ENCODE measurements at regions not wholly inside any gene's neighbourhood (a gene's known extent, or its start where the extent isn't known, plus 50 kb on each side); places are given as distances from the start of the nearest gene placed in this dataset.

GRCh38 chr16:26992666-26993349 lies 73.9 kb upstream of the C16orf82 start:
- no peak for TF ChIP-seq CTCF (IDR thresholded peaks at IDR 0.05; ENCODE audit: low read depth, low read length, missing control alignments)
- DNase-seq (ENCODE audit: extremely low read depth, low read depth), result no peak
- no peak overlapping the region for H3K4me3 ChIP-seq (replicated peaks; ENCODE audit: low read depth, low read length)

- TF ChIP-seq CTCF (IDR thresholded peaks at IDR 0.05; ENCODE audit: low read depth, low read length, missing control alignments), result no peak
- no peak overlapping the region for H3K4me3 ChIP-seq (replicated peaks; ENCODE audit: low read depth, low read length)
- no peak for DNase-seq (ENCODE audit: extremely low read depth, low read depth)
Measured at GRCh38 chr16:26993511-26993910, 73.2 kb upstream of the C16orf82 start.

GRCh38 chr16:26993963-26994362 lies 72.8 kb upstream of the C16orf82 start:
- no peak for DNase-seq (ENCODE audit: extremely low read depth, low read depth)
- H3K4me3 ChIP-seq (replicated peaks; ENCODE audit: low read depth, low read length), result no peak overlapping the region
- TF ChIP-seq CTCF (IDR thresholded peaks at IDR 0.05; ENCODE audit: low read depth, low read length, missing control alignments), result no peak

GRCh38 chr16:26995522-26995921 lies 71.2 kb upstream of the C16orf82 start:
- no peak for TF ChIP-seq CTCF (IDR thresholded peaks at IDR 0.05; ENCODE audit: low read depth, low read length, missing control alignments)
- no peak for DNase-seq (ENCODE audit: extremely low read depth, low read depth)
- H3K4me3 ChIP-seq (replicated peaks; ENCODE audit: low read depth, low read length), result no peak overlapping the region

GRCh38 chr16:27005386-27005785 lies 61.3 kb upstream of the C16orf82 start:
- DNase-seq (ENCODE audit: extremely low read depth, low read depth), result no peak
- TF ChIP-seq CTCF (IDR thresholded peaks at IDR 0.05; ENCODE audit: low read depth, low read length, missing control alignments), result no peak
- H3K4me3 ChIP-seq (replicated peaks; ENCODE audit: low read depth, low read length), result no peak overlapping the region

All from HFF-Myc (cell line).